GM12891 (cell line): ENCODE measurements at regions not wholly inside any gene's neighbourhood (a gene's known extent, or its start where the extent isn't known, plus 50 kb on each side); places are given as distances from the start of the nearest gene placed in this dataset.

Experiments used
- PAX5 ChIP-seq: IDR thresholded peaks from 2 replicates; pipeline ENCODE4 v1.6.1; 2011; ENCODE audit warnings: low read length, moderate library complexity, mild to moderate bottlenecking; ENCODE audit not compliant: insufficient read depth, severe bottlenecking
- POLR2A ChIP-seq: IDR thresholded peaks from 2 replicates; pipeline ENCODE4 v1.6.1; 2011; ENCODE audit warnings: low read depth, low read length, control low read depth
- POLR2AphosphoS5 ChIP-seq: IDR thresholded peaks from 2 replicates; pipeline ENCODE4 v1.6.1; 2011; ENCODE audit warnings: low read depth, low read length, control low read depth
- POU2F2 ChIP-seq: IDR thresholded peaks from 2 replicates; pipeline ENCODE4 v1.6.1; 2011; ENCODE audit warnings: low read depth, mild to moderate bottlenecking, control low read depth, low read length, moderate library complexity
- TAF1 ChIP-seq: IDR thresholded peaks from 2 replicates; pipeline ENCODE4 v1.6.1; 2011; ENCODE audit warnings: low read depth, low read length, control low read depth

DNA sequence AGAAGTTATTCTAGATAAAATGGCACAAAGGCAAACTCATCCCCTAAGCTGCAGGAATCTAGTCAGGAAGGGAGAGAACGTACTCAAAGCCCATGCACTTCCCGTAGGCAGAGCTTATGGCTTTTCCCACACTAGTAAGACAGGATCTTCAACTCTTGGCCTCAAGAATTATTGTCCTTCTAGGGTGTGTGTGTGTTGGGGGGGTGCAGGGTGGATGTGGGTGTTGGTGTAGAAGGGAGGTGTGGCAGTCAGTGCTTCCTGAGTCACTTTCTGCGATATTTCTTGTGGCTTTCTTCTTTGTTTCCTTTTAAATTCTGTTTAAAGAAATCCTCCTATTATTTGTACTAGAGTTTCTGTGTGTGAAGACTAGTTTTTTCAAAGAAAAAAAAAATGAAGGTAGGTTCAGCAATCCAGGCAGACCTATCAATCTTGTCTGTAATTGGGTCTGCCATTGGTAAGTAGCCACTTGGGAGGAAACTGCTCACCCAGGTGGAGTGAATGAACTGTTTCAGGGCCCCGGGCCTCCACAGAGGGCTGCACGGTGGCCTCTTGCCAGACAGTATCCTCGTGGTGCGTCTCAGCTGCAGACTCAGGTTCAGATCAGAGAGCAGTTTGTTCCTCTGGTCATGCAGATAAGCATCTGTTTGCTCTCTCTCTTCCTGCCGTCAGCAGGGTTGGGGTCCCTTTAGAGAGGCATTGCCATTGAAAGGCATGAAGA, 131.9 kb downstream of the NPR3 start:
- TF ChIP-seq TAF1 (no peak), POLR2A (no peak), POU2F2 (no peak), POLR2AphosphoS5 (no peak), PAX5 (no peak)
